ENCODE measurements at regions not wholly inside any gene's neighbourhood (a gene's known extent, or its start where the extent isn't known, plus 50 kb on each side); places are given as distances from the start of the nearest gene placed in this dataset.

- no peak for ATAC-seq
- 81 to 83% (median 83%) methylated on average over 4 of the region's 4 CpGs for WGBS, 3 donors
- no peak for DNase-seq
- no peak overlapping the region for H3K4me3 ChIP-seq
- no peaks in the 10 kb centered on the region for H3K27me3 ChIP-seq (ENCODE audit: insufficient read depth in 3 of 3, low read length in 2 of 3)
- H3K27ac ChIP-seq = no peak overlapping the region
- no peak for TF ChIP-seq CTCF (IDR thresholded peaks at IDR 0.05)
- no peaks in the 10 kb centered on the region for H3K4me1 ChIP-seq
- H3K36me3 ChIP-seq (ENCODE audit: insufficient read depth in 1 of 2, low read depth in 1 of 2) = no peaks in the 10 kb centered on the region
- no peaks in the 10 kb centered on the region for H3K9me3 ChIP-seq
- intact Hi-C loops (cut with DNase I) = no loop called here
Observed at GRCh38 chr14:97544571-97544970, 747.4 kb downstream of the VRK1 start.

GRCh38 chr14:97546491-97547230 is 749.5 kb downstream of the VRK1 start:
- DNase-seq (no peak), ATAC-seq (no peak)
- Histone ChIP-seq H3K27me3 (ENCODE audit: insufficient read depth in 3 of 3, low read length in 2 of 3) (no peaks in the 10 kb centered on the region), H3K4me1 (no peaks in the 10 kb centered on the region), H3K36me3 (ENCODE audit: insufficient read depth in 1 of 2, low read depth in 1 of 2) (no peaks in the 10 kb centered on the region), H3K9me3 (no peaks in the 10 kb centered on the region), H3K4me3 (no peak overlapping the region), H3K27ac (no peak overlapping the region)
- 85 to 94% (median 90%) methylated on average over 20 of the region's 20 CpGs for WGBS, 3 donors
- intact Hi-C loops (cut with DNase I) = no loop called here
- TF ChIP-seq CTCF (IDR thresholded peaks at IDR 0.05) = no peak

- ATAC-seq (no peak), DNase-seq (no peak)
- Histone ChIP-seq H3K36me3 (ENCODE audit: insufficient read depth in 1 of 2, low read depth in 1 of 2) (no peaks in the 10 kb centered on the region), H3K4me3 (no peak overlapping the region), H3K9me3 (no peaks in the 10 kb centered on the region), H3K27ac (no peak overlapping the region), H3K4me1 (no peaks in the 10 kb centered on the region), H3K27me3 (ENCODE audit: insufficient read depth in 3 of 3, low read length in 2 of 3) (peaks cover 0 to 2% (median 0%) of the 10 kb centered on the region in 3 donors)
- TF ChIP-seq CTCF (IDR thresholded peaks at IDR 0.05) = no peak
- WGBS, 3 donors = 51 to 60% (median 52%) methylated on average over 3 of the region's 3 CpGs
- intact Hi-C loops (cut with DNase I) = no loop called here
Observed at GRCh38 chr14:97550463-97550862, 753.3 kb downstream of the VRK1 start.

GRCh38 chr14:97554597-97554996 is 757.4 kb downstream of the VRK1 start:
- intact Hi-C loops (cut with DNase I) = no loop called here
- DNase-seq (no peak), ATAC-seq (no peak)
- no peaks in the 10 kb centered on the region for H3K4me1 ChIP-seq
- H3K27me3 ChIP-seq (ENCODE audit: insufficient read depth in 3 of 3, low read length in 2 of 3) = peaks cover 0 to 2% (median 0%) of the 10 kb centered on the region in 3 donors
- no peak for TF ChIP-seq CTCF (IDR thresholded peaks at IDR 0.05)
- H3K27ac ChIP-seq = no peak overlapping the region
- no peak overlapping the region for H3K4me3 ChIP-seq
- 52 to 61% (median 56%) methylated on average over 4 of the region's 4 CpGs for WGBS, 3 donors
- H3K36me3 ChIP-seq (ENCODE audit: insufficient read depth in 1 of 2, low read depth in 1 of 2) = no peaks in the 10 kb centered on the region
- H3K9me3 ChIP-seq = no peaks in the 10 kb centered on the region

GRCh38 chr14:97564334-97564733 is 767.2 kb downstream of the VRK1 start:
- TF ChIP-seq CTCF (IDR thresholded peaks at IDR 0.05) = no peak
- no peak for ATAC-seq

More at GRCh38 chr14:97564334-97564733, 767.2 kb downstream of the VRK1 start:
- no peak overlapping the region for H3K4me3 ChIP-seq
- DNase-seq = no peak
- no peaks in the 10 kb centered on the region for H3K4me1 ChIP-seq
- H3K27ac ChIP-seq = no peak overlapping the region
- no peaks in the 10 kb centered on the region for H3K36me3 ChIP-seq (ENCODE audit: insufficient read depth in 1 of 2, low read depth in 1 of 2)
- H3K9me3 ChIP-seq = no peaks in the 10 kb centered on the region
- intact Hi-C loops (cut with DNase I) = no loop called here
- peaks cover 0 to 1% (median 0%) of the 10 kb centered on the region in 3 donors for H3K27me3 ChIP-seq (ENCODE audit: insufficient read depth in 3 of 3, low read length in 2 of 3)
- WGBS, 3 donors = 64 to 68% (median 66%) methylated on average over 3 of the region's 3 CpGs

Measured in psoas muscle (tissue), 7 donors.